GM18861 (cell line): ENCODE measurements at regions not wholly inside any gene's neighbourhood (a gene's known extent, or its start where the extent isn't known, plus 50 kb on each side); places are given as distances from the start of the nearest gene placed in this dataset.
A peak's percentile ranks its signal among the peaks of the same experiment; 100 is the strongest.

Experiments used
- ATAC-seq: cut with Tn5 transposase; IDR thresholded peaks from one replicate; pipeline ENCODE4 v1.9.1; 2021; ENCODE audit not compliant: unreplicated experiment

DNA sequence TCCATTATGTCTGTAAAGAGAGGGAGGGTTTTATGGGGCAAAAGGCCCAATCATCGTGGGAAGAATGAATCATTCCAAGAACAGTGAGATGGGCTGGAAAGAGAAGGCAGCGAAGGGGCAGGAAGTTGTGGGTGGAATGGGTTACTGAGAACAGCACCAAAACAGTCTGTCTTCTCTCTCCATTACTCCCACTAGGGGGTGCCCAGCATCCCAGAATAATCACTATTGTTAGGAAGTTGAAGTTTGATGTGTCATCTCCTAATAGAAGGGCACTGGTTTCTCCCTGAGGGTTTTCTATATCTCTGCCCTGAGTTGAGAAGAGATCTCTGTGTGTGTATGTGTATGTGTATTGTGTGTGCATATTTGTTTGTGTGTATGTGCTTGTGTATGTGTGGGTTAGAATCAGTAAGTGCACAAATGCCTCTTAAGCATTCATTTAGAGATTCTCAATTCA is 76.6 kb upstream of the MAP4K3 start:
- peak; percentile 86 for ATAC-seq

DNA sequence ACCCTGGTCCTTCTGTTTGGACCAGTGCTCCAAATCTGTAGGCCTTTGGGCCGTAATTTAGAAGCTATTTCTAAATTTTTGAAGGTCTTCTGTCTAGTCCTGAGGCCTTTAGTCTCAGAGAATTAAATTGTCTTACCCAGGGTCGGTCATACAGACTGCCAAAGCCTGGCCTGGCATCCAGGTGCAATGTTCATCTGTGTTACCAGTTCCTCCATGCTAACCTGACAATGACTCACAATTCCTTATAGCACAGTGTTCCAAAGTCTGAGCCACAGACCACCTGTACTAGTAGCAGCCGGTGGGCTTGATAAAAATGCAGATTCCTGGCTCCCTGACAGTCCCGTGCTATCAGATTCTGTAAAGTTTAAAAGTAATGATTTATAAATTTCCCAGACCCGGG is 77.7 kb upstream of the MAP4K3 start:
- no peak for ATAC-seq

- ATAC-seq = no peak
Observed at GRCh38 chr2:39515273-39515896, 78.3 kb upstream of the MAP4K3 start.

DNA sequence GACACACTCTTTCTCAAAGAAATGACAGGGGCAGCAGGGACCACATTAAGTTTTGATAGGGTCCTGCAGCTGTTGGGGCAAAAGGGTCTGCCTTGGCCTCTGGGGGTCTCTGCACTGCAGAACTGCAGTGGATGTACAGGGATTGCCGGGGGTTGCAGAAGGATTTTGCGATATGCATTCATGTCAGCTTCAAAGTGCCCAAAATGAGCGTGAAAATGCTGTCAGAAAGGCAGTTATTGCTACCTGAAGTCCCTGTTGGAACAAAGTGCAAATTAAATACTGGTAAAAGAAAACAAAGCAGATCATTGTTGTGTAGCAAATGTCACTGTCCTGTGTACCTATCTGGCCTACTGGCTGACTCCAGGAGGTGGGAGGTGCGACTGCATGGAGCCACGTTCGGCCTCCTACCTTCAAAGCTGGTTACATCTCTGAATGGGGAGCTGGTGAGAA is 78.8 kb upstream of the MAP4K3 start:
- no peak for ATAC-seq

DNA sequence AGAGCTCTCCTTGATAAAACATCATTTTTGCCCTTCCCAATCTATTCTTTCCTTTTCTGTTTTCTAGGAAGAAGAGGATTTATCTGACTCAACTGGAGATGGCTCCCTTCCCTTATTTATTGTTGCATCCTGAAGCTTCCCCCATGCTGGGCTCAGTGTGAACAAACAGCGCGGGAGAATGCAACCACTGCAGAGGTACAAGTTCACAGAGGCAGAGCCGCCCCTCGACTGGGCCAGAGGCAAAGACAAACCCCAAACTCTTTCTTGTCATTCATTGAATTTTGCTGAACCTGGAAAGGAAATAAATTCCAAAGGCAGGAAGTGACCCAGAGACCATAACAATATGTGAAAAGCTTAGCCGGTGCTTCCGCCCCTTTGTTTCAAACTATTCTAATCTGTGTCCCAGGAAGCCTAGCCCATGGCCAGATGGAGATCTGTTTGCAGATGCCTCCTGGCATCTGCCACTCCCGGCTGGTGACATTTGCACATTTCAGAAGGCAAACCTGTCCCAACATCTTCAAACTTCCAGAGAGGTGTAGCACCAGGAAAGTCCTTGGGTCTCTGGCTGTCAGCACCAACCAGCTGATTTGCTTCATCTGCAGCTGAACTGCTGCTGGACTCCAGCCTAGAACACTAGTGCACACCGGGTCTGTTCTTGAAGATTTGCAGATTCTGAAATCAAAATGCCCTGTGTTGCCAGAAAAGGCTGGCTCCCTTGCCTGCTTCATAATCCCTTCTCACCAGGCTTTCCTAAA is 79.4 kb upstream of the MAP4K3 start:
- ATAC-seq = no peak

GRCh38 chr2:39517102-39517436 is 80.0 kb upstream of the MAP4K3 start:
- ATAC-seq = no peak

GRCh38 chr2:39517622-39518021 is 80.5 kb upstream of the MAP4K3 start:
- ATAC-seq = no peak

GRCh38 chr2:39519886-39520285 is 82.8 kb upstream of the MAP4K3 start:
- no peak for ATAC-seq

DNA sequence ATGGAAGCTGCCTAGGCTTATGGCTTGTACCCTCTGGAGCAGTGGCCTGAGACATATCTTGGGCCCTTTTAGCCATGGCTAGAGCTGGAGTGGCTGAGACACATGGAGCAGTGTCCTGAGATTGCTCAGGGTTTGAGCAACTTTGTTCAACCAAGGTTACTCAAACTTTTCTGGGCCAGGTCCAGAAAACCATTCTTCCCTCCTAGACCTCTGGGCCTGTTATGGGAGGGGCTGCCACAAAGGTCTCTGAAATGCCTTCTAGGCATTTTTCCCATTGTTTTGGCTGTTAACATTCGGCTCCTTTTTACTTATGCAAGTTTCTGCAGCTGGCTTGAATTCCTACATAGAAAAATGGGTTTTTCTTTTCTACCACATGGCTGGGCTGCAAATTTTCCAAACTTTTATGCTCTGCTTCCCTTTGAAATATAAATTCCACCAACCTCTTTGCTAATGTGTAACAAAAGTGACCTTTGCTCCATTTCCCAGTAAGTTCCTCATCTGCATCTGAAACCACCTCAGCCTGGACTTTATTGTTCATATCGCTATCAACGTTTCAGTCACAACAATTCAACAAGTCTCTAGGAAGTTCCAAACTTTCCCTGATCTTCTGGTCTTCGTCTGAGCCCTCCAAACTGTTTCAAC is 84.9 kb upstream of the MAP4K3 start:
- no peak for ATAC-seq

DNA sequence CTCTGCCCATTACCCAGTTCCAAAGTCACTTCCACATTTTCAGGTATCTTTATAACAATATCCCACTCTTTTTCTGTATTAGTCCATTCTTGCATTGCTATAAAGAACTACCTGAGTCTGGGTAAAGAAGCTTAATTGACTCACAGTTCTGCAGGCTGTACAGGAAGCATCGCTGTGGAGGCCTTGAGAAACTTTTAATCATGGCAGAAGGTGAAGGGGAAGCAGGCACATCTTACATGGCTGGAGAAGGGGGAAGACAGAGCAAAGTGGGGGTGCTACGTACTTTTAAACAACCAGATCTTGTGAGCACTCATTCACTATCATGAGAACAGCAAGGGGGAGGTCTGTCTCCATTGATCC is 85.4 kb upstream of the MAP4K3 start:
- ATAC-seq = no peak

- no peak for ATAC-seq
Observed at GRCh38 chr2:39523308-39524044, 86.4 kb upstream of the MAP4K3 start.

DNA sequence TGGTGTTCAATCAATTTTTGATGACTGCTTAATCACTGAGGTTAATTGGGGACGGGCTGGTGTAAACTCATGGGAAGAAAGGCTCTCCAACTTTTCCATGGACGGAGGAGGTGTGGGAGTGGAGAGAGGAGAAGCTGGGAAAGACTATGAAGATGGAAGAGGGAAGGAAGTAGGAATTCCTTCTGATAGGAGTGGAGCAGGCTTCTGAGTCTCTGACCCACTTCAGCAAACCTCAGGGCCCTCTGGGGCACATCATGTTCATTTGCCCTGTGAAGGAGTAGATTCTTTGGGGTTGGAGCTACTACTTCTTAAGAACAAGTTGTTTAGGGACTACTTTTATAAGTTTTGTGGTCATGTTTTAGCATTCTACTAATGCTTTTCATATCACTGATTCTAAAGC is 87.0 kb upstream of the MAP4K3 start:
- ATAC-seq = no peak

DNA sequence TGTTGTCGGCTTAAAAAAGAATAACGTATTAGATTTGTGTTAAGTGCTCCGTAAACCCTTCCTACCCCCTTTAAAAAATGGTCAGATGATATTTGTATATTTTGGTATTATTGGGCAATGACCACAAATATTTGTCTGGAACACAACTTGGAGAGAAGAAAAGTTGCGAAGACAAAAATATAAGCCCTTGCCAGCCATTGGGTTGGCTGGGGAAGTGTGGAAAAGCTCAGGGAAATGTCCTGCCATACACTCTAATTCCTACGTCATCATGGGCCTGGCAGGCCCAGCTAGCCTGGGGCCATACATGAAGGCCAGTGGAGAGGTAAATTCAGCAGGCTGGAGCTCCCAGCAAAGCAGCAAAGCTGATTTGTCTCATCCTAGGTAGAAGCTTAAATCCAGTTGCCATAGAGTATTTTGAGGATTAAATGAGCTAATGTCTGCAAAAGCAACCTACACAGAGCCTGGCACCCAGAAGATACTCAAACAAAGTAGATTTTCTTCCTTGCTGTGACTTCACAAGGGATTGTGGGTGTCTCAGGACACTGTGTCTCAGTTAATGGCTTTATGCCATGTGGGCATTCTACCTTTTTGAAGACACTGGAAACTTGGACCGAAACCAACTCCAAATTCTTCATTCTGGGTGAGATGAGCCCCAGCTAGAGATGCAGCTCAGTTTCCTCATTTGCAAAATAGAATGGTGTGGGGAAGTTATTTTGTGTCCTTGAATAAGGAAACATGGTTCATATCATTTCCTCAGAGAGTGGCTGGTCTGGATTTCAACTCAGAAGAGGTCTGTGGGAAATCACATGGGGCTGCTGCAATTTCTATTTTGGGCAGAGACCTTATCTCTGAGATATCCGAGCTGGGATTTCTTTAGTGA is 87.9 kb upstream of the MAP4K3 start:
- ATAC-seq = no peak

DNA sequence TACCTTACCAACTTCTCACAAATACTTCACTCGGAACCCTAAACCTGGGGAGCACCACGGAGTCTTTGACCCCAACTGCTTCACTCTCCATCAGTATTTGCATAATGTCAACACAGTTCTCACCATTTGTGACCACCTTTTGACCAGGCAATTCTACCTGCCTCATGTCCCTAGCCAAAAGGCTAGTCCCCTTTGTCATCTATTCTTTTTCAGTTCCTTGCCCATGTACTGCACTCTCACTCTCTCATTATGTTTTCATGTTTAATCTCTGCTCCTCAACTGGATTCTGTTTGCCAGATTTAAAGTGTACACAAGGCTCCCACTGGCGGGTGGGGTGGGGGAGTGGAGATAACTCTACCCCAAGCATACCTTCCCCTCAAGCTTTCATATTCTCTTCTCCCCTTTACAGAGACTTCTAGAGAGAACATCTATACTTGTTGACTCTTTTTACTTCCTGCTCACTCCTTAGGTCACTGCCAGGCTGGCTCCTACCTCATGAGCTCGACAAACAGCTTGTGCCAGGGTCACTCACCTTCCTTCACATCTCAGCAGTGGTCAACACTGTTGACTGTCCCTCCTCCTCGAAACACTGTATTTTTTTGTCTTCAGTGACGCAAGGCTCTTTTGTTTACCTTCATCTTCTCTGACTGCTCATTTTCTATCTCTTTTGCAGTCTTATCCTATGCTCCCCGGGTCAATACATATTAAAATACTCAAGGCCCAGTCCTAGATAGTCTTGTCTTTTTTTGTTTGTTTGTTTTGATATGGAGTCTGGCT is 88.7 kb upstream of the MAP4K3 start:
- no peak for ATAC-seq

GRCh38 chr2:39528701-39529100 is 91.6 kb upstream of the MAP4K3 start:
- no peak for ATAC-seq

- no peak for ATAC-seq
Observed at GRCh38 chr2:39529836-39530235, 92.8 kb upstream of the MAP4K3 start.

DNA sequence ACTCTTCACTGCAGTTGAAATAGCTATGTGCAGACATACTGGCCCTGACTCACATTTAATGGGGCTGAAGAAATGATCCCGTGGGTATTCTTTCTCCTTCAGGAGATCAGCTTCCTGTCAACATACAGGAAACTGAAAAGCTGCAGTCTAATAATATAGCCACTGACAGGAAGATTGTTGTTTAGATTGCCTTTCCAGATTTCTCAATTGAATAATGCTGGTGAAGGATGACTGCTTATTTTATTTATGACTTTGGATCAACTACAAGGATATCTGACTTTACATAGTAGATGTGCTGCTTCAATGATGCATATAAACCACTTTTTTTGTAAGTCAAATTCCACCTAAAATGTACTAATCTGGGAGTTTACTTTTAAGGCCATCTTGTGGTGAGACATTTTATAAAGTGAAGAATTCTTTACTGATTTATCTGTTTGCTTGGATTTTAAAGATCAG is 93.4 kb upstream of the MAP4K3 start:
- no peak for ATAC-seq

- ATAC-seq = no peak
Observed at GRCh38 chr2:39531220-39531777, 94.2 kb upstream of the MAP4K3 start.

- no peak for ATAC-seq
Observed at GRCh38 chr2:39532933-39533332, 95.8 kb upstream of the MAP4K3 start.
